MM.1S (cell line): ENCODE measurements at regions not wholly inside any gene's neighbourhood (a gene's known extent, or its start where the extent isn't known, plus 50 kb on each side); places are given as distances from the start of the nearest gene placed in this dataset.

Source experiments
- EZH2 ChIP-seq: fragments of 300-600 bp; sonication (generic); optimal IDR thresholded peaks from 2 replicates; pipeline ENCODE3; 2017; ENCODE audit warnings: low read depth, mild to moderate bottlenecking, antibody characterized with exemption, low read length, mixed read lengths
- EZH2phosphoT487 ChIP-seq: fragments of 300-600 bp; sonication (generic); IDR thresholded peaks from 2 replicates; pipeline ENCODE4 v1.6.1; 2018; ENCODE audit warnings: antibody characterized with exemption, low read length
- TF ChIP-seq, protein P1 (sequence below): fragments of 300-600 bp; sonication (generic); IDR thresholded peaks from 2 replicates; pipeline ENCODE4 v1.5.1; 2016; ENCODE audit warnings: antibody characterized with exemption, low read length, mixed read lengths

DNA sequence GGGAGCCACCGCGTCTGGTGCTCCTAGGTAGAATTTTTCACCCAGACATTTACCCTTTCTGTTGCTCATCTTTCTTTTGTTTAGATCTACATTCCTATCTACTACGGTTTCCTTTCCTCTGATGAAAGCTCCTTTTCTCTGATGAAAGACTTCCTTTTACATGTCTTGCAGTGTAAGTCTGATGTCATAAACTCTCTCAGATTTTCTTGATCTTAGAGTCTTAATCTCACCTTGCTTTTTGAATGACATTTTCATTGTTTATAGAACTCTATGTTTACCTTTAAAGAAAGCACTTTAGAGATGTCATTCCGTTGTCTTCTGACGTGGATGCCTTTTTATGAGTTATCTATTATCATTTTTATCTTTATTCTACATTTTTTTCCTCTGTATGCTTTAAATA is 171.8 kb upstream of the MTPN start:
- TF ChIP-seq, protein P1, sequence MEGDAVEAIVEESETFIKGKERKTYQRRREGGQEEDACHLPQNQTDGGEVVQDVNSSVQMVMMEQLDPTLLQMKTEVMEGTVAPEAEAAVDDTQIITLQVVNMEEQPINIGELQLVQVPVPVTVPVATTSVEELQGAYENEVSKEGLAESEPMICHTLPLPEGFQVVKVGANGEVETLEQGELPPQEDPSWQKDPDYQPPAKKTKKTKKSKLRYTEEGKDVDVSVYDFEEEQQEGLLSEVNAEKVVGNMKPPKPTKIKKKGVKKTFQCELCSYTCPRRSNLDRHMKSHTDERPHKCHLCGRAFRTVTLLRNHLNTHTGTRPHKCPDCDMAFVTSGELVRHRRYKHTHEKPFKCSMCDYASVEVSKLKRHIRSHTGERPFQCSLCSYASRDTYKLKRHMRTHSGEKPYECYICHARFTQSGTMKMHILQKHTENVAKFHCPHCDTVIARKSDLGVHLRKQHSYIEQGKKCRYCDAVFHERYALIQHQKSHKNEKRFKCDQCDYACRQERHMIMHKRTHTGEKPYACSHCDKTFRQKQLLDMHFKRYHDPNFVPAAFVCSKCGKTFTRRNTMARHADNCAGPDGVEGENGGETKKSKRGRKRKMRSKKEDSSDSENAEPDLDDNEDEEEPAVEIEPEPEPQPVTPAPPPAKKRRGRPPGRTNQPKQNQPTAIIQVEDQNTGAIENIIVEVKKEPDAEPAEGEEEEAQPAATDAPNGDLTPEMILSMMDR, result no peak
- no peak for TF ChIP-seq EZH2
- no peak for TF ChIP-seq EZH2phosphoT487
